B cell (primary cell): ENCODE measurements at regions not wholly inside any gene's neighbourhood (a gene's known extent, or its start where the extent isn't known, plus 50 kb on each side); places are given as distances from the start of the nearest gene placed in this dataset.

Source experiments
- ATAC-seq: fragments of 200-7000 bp; cut with Tn5 transposase; one replicate; pipeline ENCODE4 v1.10.0; 2021; ENCODE audit warnings: low read depth, mild to moderate bottlenecking, moderate number of reproducible peaks, moderate library complexity
- CTCF ChIA-PET: fragments of 350-600 bp; sonication (Branson Sonifier 250); formaldehyde crosslinking; loops from one replicate; lab custom pipeline; 2021; ENCODE audit warnings: antibody characterized with exemption, inconsistent platforms; lab: Charles Lee
- POLR2A ChIA-PET: fragments of 350-600 bp; sonication (Branson Sonifier 250); formaldehyde crosslinking; loops from one replicate; lab custom pipeline; 2021; ENCODE audit warnings: antibody characterized with exemption; lab: Charles Lee
- DNase-seq: peaks from one replicate; pipeline ENCODE4 v3.0.0; 2013
- H2AFZ ChIP-seq: 2 replicates; pipeline ENCODE4 v1.6.1; 2012; ENCODE audit warnings: mild to moderate bottlenecking, low read depth, low read length; ENCODE audit not compliant: insufficient read depth, poor library complexity, severe bottlenecking
- H3K27ac ChIP-seq, 2 donors: 1 replicate in 1 of 2; 2 replicates in 1 of 2; pipeline ENCODE4 v1.5.1; 2012 to 2013; ENCODE audit warnings: low read length in 2 of 2, mild to moderate bottlenecking in 2 of 2, moderate library complexity in 1 of 2
- H3K27me3 ChIP-seq, 4 experiments: fragments of 200-600 bp in 1 of 4; sonication (generic) in 1 of 4; replicated peaks in 1 of 4; 1 replicate in 2 of 4; 2 replicates in 2 of 4; pipeline versions ENCODE4 v1.6.1 to v1.7.0; 2013 to 2016; ENCODE audit warnings: low read length in 3 of 4, mild to moderate bottlenecking in 2 of 4, mixed read lengths in 1 of 4, moderate library complexity in 1 of 4; ENCODE audit not compliant: insufficient read depth in 4 of 4, control insufficient read depth in 3 of 4; ENCODE audit errors: control extremely low read depth in 1 of 4
- H3K36me3 ChIP-seq, 2 experiments: replicated peaks in 1 of 2; 1 replicate in 1 of 2; 2 replicates in 1 of 2; pipeline versions ENCODE4 v1.6.1 to v1.7.1; 2013; ENCODE audit warnings: low read length in 1 of 2; ENCODE audit not compliant: insufficient read depth in 2 of 2, control insufficient read depth in 1 of 2; ENCODE audit errors: control extremely low read depth in 1 of 2, extremely low read depth in 1 of 2
- H3K4me1 ChIP-seq, 2 donors: fragments of 200-600 bp in 1 of 2; sonication (generic) in 1 of 2; 1 replicate in 1 of 2; 2 replicates in 1 of 2; pipeline versions ENCODE4 v1.5.1 to v1.6.1; 2013 to 2017; ENCODE audit warnings: low read length in 2 of 2; ENCODE audit not compliant: control insufficient read depth in 2 of 2, insufficient read depth in 2 of 2
- H3K4me2 ChIP-seq: replicated peaks from 2 replicates; pipeline ENCODE3; 2012; ENCODE audit warnings: mild to moderate bottlenecking, low read depth, low read length; ENCODE audit not compliant: poor library complexity, severe bottlenecking
- H3K4me3 ChIP-seq, 5 experiments: fragments of 200-600 bp in 1 of 5; sonication (generic) in 1 of 5; 1 replicate in 3 of 5; 2 replicates in 2 of 5; pipeline versions ENCODE4 v1.5.1 to v1.7.0; 2011 to 2016; ENCODE audit warnings: low read length in 4 of 5, mild to moderate bottlenecking in 4 of 5, low read depth in 2 of 5, control low read depth in 1 of 5, moderate library complexity in 1 of 5; ENCODE audit not compliant: insufficient read depth in 1 of 5; ENCODE audit errors: control extremely low read depth in 1 of 5, extremely low read depth in 1 of 5
- H3K79me2 ChIP-seq: fragments of 200-600 bp; sonication (generic); one replicate; pipeline ENCODE4 v1.6.0; 2016; ENCODE audit warnings: low read length; ENCODE audit not compliant: control insufficient read depth, insufficient read depth
- H3K9ac ChIP-seq: fragments of 200-600 bp; sonication (generic); 2 replicates; pipeline ENCODE4 v1.6.1; 2017; ENCODE audit warnings: mild to moderate bottlenecking, low read length, moderate library complexity
- H3K9me3 ChIP-seq, 3 donors: one replicate each; pipeline versions ENCODE4 v1.6.1 to v1.7.1; 2013; ENCODE audit warnings: low read length in 2 of 3; ENCODE audit not compliant: control insufficient read depth in 2 of 3, insufficient read depth in 1 of 3; ENCODE audit errors: control extremely low read depth in 1 of 3
- H4K20me1 ChIP-seq: 2 replicates; pipeline ENCODE4 v1.6.0; 2012; ENCODE audit warnings: mild to moderate bottlenecking, low read length; ENCODE audit not compliant: insufficient read depth, control insufficient read depth, poor library complexity, severe bottlenecking
- H3K27ac Mint-ChIP-seq: one replicate; pipeline ENCODE4 v1.8.0; 2021; ENCODE audit warnings: mixed read lengths
- H3K27me3 Mint-ChIP-seq: one replicate; pipeline ENCODE4 v1.8.0; 2021; ENCODE audit warnings: mixed read lengths
- H3K4me1 Mint-ChIP-seq: one replicate; pipeline ENCODE4 v1.8.0; 2021; ENCODE audit warnings: mixed read lengths
- H3K4me3 Mint-ChIP-seq: one replicate; pipeline ENCODE4 v1.8.0; 2021; ENCODE audit warnings: mixed read lengths
- H3K9me3 Mint-ChIP-seq: one replicate; pipeline ENCODE4 v1.8.0; 2022; ENCODE audit warnings: mixed read lengths; ENCODE audit not compliant: insufficient read depth
- CTCF ChIP-seq: fragments of 200-600 bp; IDR thresholded peaks from one replicate; pipeline ENCODE4 v1.8.0; 2022; ENCODE audit warnings: antibody characterized with exemption, mild to moderate bottlenecking
- EZH2 ChIP-seq: IDR thresholded peaks from 2 replicates; pipeline ENCODE4 v1.6.1; 2012; ENCODE audit warnings: borderline replicate concordance, low read depth, mild to moderate bottlenecking, moderate library complexity, low read length; ENCODE audit not compliant: insufficient read depth, poor library complexity, severe bottlenecking
- WGBS: methylation state at CpG from one replicate; pipeline ENCODE4 v1.1.5; 2013; ENCODE audit warnings: missing lambda C conversion rate; ENCODE audit not compliant: insufficient coverage; 5-methylcytosine and 5-hydroxymethylcytosine counted together
- intact Hi-C: fragments of 100-400 bp; cut with micrococcal nuclease; formaldehyde crosslinking; loops from one replicate; pipeline ENCODE4 v1.10.0; 2022

- no peak overlapping the region for H3K9ac ChIP-seq
- H2AFZ ChIP-seq, result no peak overlapping the region
- H3K4me2 ChIP-seq, result no peak overlapping the region
- no peaks in the 10 kb centered on the region for H3K4me1 ChIP-seq
- Mint-ChIP-seq H3K27me3 (no peaks in the 10 kb centered on the region), H3K4me3 (no peak overlapping the region), H3K9me3 (no peaks in the 10 kb centered on the region), H3K4me1 (no peaks in the 10 kb centered on the region), H3K27ac (no peak overlapping the region)
- DNase-seq (no peak), ATAC-seq (no peak)
- no peak overlapping the region for H3K4me3 ChIP-seq
- H3K9me3 ChIP-seq, result no peaks in the 10 kb centered on the region
- TF ChIP-seq CTCF, result no peak
- TF ChIP-seq EZH2, result no peak
- no peaks in the 10 kb centered on the region for H3K36me3 ChIP-seq
- CTCF ChIA-PET, result no interaction called here
- POLR2A ChIA-PET, result no interaction called here
- H4K20me1 ChIP-seq, result no peaks in the 10 kb centered on the region
- no peaks in the 10 kb centered on the region for H3K27me3 ChIP-seq
- no CpG with 5 or more reads among the region's 4 CpGs for WGBS
- H3K79me2 ChIP-seq, result no peaks in the 10 kb centered on the region
- intact Hi-C loops, result no loop called here
- H3K27ac ChIP-seq, result no peak overlapping the region
Observed at GRCh38 chr6:139701695-139702094, 327.2 kb upstream of the CITED2 start.

- no peak for ATAC-seq
- Mint-ChIP-seq H3K4me1 (no peaks in the 10 kb centered on the region), H3K9me3 (no peaks in the 10 kb centered on the region), H3K4me3 (no peak overlapping the region), H3K27ac (no peak overlapping the region), H3K27me3 (no peaks in the 10 kb centered on the region)
- no peaks in the 10 kb centered on the region for H3K27me3 ChIP-seq
- no peaks in the 10 kb centered on the region for H3K36me3 ChIP-seq
- H3K9ac ChIP-seq, result no peak overlapping the region
- no peaks in the 10 kb centered on the region for H3K9me3 ChIP-seq
- intact Hi-C loops, result no loop called here
- no peak overlapping the region for H3K4me2 ChIP-seq
- H2AFZ ChIP-seq, result no peak overlapping the region
- DNase-seq, result no peak
- H4K20me1 ChIP-seq, result no peaks in the 10 kb centered on the region
- H3K4me3 ChIP-seq, result no peak overlapping the region
- no peaks in the 10 kb centered on the region for H3K79me2 ChIP-seq
- CTCF ChIA-PET, result no interaction called here
- no peak overlapping the region for H3K27ac ChIP-seq
- no CpG with 5 or more reads among the region's 1 CpG for WGBS
- POLR2A ChIA-PET, result no interaction called here
- TF ChIP-seq EZH2, result no peak
- TF ChIP-seq CTCF, result no peak
- no peaks in the 10 kb centered on the region for H3K4me1 ChIP-seq
Observed at GRCh38 chr6:139701003-139701402, 326.6 kb upstream of the CITED2 start.
